HG03432 (cell line): ENCODE measurements at regions not wholly inside any gene's neighbourhood (a gene's known extent, or its start where the extent isn't known, plus 50 kb on each side); places are given as distances from the start of the nearest gene placed in this dataset.

Experiments
- ATAC-seq: cut with Tn5 transposase; IDR thresholded peaks from one replicate; pipeline ENCODE4 v1.9.1; 2021; ENCODE audit warnings: mild to moderate bottlenecking, moderate library complexity; ENCODE audit not compliant: unreplicated experiment

DNA sequence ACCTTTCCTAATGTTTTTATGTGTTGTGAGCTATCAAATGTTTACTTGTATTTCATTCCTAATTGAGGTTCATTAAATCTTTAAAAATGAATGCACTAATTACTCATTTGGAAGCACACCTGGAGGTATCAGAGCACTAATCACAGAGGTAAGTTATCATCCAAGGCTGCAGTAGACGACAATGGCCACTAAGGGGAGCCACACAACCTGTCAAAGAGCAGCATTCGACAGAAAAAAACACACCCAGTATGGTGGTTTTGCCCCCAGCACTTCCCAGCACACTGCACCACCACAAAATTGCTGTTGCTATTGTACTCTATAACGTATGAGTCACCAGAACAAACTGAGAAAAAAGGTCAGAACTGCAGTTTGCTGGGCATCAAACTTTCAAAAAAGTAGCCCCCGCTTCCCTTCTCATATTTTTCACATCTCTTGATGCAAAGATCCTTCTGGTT, 205.9 kb upstream of the IGF1R start:
- peak; percentile 67 for ATAC-seq

GRCh38 chr15:98442901-98443300, 205.4 kb upstream of the IGF1R start:
- no peak for ATAC-seq

DNA sequence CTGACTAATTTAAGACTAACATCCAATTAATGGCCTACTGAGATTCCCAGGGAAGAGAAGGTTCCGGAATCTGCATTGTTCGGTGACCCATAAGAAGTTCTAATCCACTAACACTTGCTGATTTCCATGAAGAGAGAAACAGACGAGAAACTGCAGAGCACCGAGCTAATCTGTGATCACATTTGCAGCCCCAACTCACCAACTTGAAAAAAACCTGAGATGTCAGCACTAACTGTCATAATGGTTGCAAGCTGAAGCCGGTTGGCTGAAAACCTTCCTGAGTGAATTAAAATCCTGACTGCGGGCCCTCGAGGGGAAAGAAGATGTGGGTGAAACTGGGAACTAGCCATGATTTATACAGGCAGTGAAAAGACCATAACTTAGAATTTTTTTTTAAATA, 204.8 kb upstream of the IGF1R start:
- ATAC-seq: no peak

GRCh38 chr15:98444138-98444537, 204.2 kb upstream of the IGF1R start:
- ATAC-seq: no peak

GRCh38 chr15:98445315-98445714, 203.0 kb upstream of the IGF1R start:
- ATAC-seq: no peak

DNA sequence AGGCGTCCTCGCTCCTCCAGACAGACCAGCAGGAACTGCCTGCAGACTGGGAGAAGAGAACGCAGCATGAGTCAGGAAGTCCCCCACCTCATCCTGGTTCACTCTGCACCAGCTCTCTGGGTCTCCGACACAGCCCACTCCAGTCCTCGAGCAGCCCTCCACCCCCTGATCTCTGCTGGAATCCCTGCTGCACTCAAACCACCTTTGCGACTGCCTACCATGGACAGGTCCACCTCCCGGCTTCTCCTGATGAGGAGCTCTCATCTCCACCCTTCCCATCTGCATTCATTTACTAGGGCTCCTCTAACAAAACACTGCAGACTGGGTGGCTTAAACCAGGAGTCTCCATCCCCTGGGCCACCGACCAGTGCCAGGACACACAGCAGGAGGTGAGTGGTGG, 202.3 kb upstream of the IGF1R start:
- no peak for ATAC-seq

GRCh38 chr15:98447069-98447468, 201.3 kb upstream of the IGF1R start:
- no peak for ATAC-seq

GRCh38 chr15:98451236-98451635, 197.1 kb upstream of the IGF1R start:
- ATAC-seq: no peak

GRCh38 chr15:98452238-98452637, 196.1 kb upstream of the IGF1R start:
- ATAC-seq: no peak

- no peak for ATAC-seq
Observed at GRCh38 chr15:98455904-98456303, 192.4 kb upstream of the IGF1R start.

DNA sequence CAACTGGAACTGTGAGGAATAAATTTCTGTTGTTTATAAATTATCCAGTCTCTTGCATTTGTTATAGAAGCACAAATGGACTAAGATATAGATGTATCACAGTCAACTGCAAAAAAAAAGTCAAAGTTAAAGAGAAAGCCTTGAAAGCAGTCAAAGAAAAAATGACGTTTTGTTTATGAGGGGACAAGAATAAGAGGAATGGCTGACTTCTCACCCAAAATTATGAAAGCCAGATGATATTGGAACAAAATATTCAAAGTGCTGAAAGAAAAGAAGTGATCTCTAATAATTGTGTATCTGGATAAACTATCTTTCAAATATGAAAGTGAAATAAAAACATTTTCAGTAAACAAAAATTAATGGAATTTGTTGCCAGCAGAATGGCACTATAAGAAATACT, 171.8 kb upstream of the IGF1R start:
- no peak for ATAC-seq

DNA sequence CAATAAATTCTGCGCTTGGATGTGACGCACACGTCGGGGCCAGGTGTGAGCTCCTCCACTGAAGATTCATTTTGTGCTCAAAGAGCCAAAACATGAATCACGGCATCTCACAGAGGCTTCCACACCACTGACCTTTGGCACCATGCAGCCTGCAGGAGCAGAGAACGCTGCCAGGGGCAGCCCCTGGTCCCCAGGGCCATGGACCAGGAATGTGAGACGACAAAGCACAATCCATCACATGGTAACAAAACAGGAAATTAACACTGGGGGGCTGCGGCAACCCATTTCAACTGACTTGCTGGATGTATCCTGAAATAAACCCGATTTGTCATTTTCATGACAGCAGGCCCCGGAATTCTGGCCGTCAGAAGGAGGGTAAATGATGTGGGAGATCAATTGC, 167.5 kb upstream of the IGF1R start:
- ATAC-seq: no peak

DNA sequence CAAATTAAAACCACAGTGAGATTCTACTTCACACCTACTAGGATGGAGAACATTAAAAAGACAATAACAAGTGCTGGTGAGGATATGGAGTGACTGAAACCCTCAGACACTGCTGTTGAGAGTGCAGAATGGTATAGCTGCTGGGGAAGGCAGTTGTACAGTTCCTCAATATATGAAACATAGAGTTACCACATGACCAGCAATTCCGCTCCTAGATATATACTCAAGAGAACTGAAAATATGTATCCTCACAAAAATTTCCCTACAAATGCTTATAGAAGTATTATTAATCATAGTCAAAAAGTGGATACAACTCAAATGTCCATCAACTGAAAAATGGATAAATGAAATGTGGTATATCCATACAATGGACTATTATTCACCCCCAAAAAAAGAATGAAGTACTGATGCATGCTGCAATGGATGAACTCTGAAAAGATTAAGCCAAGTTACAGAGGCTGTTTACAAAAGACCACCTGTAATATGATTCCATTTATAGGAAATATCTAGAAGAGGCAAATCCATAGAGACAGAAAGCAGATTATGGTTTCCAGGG, 164.7 kb upstream of the IGF1R start:
- no peak for ATAC-seq

DNA sequence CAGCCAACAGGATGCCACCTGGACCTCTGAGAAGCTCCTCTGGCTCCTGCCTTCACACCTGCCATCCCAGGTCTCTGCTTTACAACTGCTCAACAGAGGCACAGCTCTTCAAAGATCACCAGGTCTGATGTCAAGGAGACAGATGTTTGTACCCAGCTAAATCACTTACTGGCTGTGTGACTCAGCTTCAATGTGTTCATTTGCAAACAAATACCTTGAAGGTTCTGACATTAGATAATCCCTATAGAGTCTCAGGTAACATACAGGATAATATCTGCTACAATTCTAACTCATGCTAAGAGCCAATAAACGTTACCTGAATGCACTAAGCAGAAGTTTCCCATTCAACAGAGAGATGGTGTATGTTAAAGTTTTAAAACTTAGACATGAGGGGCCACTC, 163.4 kb upstream of the IGF1R start:
- no peak for ATAC-seq

DNA sequence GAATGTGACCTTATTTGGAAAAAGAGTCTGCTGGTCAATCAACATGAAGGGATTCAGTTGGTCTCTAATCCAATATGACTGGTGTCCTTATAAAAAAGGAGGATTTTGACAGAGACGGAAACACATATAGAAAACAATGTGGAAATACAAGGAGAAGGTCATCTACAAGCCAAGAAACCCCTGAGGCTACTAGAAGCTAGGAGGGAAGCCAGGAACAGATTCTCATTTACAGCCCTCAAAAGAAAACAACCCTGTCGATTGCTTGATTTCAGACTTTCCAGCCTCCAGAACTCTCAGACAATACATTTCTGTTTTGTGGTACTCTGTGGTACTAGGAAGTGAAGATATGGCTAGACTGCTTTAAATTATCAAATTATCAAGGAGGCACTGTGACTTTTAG, 162.9 kb upstream of the IGF1R start:
- no peak for ATAC-seq

DNA sequence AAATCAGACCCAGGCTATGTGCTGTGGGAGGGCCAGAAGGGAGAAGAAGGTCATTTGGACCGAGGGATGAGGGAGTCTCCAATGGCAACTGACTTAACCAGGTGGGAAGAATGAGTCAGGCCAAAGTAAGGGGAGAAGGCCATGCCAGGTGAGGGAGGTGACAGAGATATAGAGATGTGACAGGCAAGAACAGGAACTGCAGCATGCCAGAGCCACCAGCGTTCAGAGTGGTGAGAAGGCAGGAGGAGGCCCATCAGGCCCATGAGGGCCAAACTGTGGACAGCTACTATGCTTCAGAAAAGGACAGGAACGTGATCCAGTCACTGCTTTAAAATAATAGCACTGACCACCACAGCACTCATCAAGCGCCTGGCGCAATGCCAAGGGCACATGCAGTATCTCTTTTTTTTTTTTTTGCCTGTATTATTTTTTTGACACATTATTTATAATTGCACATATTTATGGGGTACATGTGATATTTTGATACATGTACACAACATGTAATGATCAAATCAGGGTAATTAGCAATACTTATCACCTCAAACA, 154.3 kb upstream of the IGF1R start:
- no peak for ATAC-seq

DNA sequence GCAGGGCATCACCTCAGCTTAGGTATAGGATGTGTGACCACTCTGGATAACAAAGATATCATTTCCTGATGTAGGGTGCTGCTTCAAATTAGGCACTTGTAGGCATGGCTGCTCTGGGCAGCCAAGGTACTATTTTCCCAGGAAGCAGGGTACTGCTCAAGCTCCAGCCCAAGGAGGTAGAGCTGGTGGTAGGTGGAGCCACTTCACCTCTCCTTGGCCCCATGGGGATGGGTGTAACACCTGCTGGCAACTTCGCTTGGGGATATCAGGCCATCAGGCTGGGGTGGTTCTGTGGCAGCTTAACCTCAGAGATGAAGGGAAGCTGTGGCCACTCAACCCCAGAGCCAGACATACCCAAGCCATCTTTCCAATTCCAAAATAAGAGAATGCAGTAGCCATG, 147.1 kb upstream of the IGF1R start:
- ATAC-seq: no peak

DNA sequence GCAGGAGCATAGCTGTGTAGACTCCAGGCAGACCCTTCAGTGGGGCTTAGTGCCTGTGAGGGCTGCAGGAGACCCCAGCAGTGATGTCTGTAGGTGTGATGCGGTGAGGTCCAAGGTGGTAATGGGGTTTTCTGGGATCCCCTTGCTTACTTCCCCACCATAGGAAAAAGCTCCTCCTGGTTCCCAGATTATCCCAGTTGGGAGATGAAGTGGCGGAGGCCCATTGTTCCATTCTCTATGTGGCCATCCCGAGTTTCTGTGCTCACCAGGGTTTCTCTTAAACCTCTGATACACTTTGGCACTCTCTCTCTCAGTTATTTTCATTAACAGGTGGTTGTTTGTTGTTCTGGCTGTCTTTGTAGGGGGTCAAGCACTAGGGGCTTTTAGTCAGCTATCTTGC, 146.7 kb upstream of the IGF1R start:
- ATAC-seq: no peak

- no peak for ATAC-seq
Observed at GRCh38 chr15:98503970-98504369, 144.4 kb upstream of the IGF1R start.

GRCh38 chr15:98504998-98505397, 143.3 kb upstream of the IGF1R start:
- no peak for ATAC-seq

DNA sequence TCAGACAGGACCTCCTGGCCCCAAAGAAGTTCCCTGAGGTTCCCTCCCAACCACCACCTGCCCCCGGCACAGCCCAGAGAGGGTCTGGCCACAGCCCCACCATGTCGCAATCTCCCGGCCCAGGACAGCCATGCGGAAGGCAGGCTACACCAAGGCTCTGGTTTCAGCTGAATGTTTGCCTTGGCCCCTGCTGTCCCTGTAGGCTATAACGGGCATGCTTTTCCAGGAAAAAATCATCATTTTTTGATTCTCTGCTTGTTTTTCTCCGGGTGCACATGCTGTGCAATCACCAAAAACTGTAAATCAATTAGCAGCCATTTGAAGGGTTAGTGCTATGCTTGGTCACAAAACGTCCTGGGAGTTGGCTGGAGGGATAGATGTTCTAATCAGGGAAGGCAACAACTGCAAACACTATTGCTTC, 142.7 kb upstream of the IGF1R start:
- ATAC-seq: no peak

GRCh38 chr15:98506172-98506571, 142.2 kb upstream of the IGF1R start:
- ATAC-seq: no peak

- no peak for ATAC-seq
Observed at GRCh38 chr15:98506711-98507110, 141.6 kb upstream of the IGF1R start.
